Effector CD4-positive, alpha-beta T cell (primary cell): ENCODE measurements at regions not wholly inside any gene's neighbourhood (a gene's known extent, or its start where the extent isn't known, plus 50 kb on each side); places are given as distances from the start of the nearest gene placed in this dataset.
"Not testable (repeated sequence)": the region's sequence is repeated elsewhere in the genome, so short reads cannot be mapped to it uniquely, and the experiment has no call there.

Experiments
- DNase-seq: peaks from one replicate; pipeline ENCODE4 v3.0.0-alpha.2; 2020

DNA sequence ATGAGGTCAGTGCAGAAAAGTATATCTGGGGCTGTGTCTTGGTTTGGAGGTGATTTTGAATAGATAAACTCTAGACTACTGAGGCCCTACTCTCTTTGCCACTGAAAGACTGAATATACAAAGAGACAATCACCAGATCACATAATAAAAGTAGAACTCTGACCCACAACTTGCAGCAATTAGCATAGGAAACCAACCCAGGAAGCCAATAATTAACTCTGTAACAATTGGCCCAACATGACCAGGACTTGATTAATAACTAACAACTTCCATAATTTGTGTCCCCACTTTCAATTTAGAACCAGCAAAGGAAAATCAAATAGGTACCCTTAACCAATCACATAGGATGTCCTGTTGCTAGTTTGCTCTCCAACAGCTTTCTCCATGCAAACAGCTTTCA, 1104.9 kb upstream of the CELF4 start:
- DNase-seq, result no peak

DNA sequence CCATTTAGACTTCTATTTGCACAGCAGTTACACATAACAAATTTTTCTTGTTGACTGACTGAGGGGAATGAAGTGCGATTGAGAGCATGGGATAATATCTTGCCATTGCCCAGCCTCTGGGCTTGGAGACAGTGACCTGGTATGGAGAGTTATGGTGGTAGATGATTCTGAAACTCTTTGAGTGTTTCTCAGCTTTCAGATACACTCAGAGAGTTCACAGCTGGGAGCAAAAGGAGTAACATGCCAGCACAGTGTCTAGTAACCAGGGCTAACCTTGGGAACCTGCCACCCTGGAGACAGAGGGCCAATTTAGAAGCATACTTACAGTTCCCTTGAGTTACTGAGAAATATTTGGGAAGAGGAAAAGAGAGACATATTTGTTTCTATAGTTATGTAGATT, 1099.3 kb upstream of the CELF4 start:
- no peak for DNase-seq

DNA sequence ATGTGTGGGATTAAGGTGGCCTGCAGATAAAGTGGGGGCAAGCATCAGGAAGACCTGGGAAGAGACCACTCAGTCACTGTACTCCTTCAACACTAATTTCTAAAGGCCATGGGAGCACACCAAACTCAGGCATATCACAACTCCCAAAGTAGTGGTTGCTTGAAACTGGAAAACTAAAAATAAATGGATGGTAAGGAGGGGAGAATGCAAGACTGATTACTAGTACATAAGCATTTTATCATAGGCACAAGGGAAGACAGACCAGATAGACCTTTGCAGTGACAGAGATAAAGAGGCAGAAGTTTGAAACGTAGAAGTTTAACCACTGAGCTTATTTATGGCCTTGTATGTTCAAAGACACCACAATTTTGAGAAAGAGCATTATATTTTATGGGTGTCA, 1098.1 kb upstream of the CELF4 start:
- no peak for DNase-seq

DNA sequence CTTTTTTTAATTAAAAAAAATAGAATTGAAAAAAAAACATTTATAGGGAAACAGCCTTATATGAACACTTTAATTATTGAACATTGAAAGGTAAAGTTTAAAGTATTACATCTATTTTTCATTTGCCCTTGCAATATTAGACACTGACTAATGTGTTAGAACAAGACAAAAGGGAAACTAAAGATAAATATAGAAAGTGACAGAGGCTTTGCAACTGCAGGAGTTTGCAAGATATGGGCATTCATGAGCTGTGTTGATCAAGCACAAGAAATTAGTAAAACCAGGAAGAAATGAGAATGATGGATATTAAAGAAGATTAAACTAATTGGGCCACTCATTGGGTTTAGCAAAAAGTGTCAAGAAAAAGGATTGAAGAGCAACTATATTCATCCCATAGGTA, 1097.7 kb upstream of the CELF4 start:
- DNase-seq, result no peak

DNA sequence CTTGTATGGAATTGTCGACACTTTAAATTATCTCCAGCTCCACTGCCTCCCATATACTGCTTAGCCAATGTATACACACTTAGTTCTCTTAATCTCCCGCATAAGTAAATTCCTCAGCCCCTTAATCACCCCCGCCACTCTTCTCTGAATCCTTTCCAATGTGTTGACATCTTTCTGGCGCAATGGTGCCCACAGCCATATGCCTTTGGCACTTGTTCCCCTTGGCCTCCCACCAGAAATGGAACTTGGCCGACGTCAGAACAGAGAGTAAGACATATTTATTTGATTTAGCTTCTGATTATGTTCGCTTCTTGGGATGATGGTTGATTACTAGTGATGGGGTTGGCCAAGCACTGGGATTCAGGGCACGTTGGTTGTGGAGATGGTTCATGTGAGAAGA, 1089.3 kb upstream of the CELF4 start:
- no peak for DNase-seq

DNA sequence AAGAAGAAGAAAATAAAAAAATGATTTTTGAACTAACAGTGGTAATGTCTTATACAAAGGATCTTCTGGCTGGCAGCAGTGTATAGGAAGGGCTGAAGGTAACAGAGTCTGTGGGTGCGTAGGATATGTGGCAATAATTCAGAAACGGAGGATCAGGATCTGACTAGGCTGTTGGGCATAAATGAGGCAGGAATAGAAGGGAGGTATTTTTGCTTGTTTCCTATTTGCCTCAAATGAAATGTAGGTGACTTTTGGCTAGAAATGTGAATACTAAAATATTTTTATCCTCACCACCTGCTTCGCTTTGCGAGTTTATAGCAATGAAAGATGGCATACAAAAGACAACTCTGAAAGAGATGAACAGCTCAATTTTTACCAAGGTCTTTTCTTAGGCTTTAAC, 1086.1 kb upstream of the CELF4 start:
- no peak for DNase-seq

DNA sequence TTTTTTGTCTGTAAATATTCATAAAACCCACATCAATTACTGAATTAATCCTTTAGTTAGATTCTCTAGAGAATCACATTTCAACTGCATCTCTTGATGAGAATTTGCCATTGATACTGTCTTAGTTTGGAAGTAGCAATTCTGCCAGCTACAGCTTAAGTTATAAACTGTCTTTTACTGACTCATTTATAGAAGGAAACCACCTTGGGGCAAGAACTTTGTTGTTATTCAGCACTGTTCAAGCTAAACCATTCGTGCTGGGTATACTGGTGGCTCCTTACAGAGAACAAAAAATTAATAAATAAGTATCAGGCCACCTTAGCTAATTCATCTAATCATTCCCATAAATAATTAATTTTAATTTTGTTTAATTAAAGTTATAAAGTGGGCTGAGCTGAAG, 1082.6 kb upstream of the CELF4 start:
- no peak for DNase-seq

DNA sequence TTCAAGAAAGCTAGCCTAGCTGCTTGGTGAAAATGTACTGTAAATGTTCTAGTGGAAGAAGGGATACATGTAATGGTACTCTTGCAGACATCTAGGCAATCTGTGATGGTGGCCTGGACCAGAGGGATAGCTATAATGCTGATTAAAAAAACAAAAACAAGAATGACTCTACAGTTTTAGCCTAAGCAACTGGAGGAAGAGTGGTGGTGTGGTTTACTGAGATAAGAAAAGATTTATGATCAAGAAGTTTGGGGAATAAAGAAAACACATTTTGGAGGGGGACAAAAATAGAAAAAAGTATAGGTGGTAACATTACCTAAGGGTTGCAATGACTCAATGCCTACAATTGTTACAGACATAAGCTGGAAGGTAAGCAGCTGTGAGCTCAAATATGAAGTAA, 1080.7 kb upstream of the CELF4 start:
- no peak for DNase-seq

DNA sequence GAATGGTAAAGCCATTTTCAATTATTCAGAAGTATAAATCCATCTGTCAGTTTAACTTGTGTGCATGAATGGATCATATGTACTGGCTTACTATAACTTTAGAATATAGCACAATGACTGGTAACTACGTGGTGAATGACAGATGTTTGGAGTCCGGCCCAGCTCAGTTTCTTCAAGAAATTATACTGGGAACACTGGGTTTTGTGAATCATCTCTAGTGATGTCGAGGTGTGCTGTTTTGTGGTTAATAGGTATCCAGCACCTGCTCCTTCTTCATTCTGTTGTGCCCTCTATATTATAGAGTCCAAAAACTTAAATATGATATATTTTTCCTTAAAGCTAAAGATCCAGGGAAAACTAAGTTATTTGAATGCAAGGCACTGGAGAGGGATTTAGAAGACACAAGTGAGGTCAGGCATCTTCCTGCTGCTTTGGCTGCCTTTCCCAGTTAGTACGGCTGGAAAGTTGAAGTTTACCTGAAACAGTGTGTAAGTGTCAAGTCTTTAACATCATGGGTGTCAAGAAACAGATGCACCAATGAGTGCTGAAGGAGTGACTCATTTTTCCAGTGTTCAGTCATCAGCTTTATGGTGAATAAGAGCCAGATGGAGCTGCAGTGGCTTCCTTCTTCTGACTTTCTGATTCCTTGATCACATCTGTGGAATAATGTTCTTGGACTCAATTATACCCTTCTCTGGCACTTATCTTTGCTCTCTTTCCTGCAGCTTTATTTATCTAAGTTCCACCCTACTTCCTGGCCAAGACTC, 1079.5 kb upstream of the CELF4 start:
- DNase-seq, result no peak

DNA sequence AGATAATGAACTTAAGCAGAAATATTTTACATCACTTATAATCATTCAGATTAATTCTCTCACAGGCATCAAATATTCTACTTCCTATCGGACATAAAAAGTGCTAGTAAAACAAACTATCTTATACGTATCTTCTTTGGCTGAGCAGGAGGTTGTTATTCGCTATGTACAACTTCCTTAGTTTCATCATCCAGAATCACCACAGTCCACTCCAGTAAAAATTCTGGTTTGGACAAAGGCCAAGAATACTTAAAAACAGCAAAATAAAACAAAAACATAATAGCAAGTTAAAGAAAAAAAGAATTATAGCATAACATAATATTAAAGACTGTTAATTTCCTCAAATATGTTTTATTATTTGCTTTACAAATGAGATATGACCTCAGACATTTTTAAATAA, 1077.1 kb upstream of the CELF4 start:
- DNase-seq, result no peak

DNA sequence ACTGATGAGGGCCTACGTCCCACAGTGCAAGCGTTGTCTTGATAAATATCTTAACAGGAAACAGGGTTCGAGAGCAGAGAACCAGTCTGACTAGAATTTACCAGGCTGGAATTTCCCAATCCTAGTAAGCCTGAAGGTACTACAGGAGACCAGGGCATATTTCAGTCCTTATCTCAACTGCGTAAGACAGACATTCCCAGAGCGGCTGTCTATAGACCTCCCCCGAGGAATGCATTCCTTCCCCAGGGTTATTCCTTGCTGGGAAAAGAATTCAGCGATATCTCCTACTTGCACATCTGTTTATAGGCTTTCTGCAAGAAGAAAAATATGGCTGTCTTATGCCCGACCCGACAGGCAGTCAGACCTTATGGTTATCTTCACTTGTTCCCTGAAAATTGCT, 1074.1 kb upstream of the CELF4 start:
- DNase-seq, result not testable (repeated sequence)

DNA sequence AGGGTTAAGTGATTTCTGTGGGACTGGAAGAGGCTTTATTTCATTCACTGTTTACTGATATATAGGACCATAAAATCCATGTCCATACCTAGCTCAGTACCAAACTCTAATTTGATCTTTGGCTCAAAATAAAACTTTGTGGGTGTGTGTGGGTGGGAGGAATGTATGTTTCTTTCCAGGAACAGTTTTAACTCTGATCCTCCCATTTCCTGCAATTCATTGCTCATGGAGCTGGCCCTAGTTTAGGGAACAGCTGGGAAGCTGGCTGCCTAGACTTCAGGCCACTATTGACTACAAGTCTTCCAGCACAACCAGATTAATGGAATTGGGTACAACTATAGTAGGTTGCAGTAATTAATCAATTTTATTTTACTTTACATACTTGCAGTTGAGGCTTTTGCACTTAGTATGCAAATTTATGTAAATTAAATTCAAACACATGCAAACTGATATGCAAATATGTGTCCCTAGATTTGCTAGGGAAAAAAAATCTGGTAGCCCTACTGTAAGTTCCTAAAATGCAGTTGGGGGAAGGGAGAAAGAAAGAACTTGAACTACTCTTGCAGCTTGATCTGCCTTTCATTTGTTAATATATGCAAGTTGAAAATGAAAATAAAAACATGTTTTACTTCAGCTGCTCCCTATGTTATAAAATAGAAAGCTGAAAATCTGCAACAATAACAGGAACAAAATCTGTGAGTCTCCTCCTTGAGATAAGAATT, 1070.3 kb upstream of the CELF4 start:
- no peak for DNase-seq

DNA sequence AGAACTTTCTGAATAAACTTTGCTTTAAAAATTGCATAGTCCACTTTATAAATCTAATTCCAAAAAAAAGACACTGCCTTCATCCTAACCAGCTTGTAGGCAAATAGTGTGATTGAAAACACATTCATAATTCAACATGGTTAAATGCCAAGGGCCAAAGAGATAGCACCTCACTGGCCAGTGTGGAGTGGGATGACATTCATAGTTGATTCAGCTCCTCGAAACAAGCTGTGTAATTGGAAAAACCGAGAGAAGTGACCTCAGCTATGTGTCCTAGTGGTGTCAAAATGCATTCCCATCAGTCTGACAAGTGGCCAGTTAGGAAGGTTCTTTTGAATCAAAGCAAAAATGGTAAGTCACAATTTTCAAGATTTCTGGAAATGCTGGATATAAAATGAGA, 1068.5 kb upstream of the CELF4 start:
- no peak for DNase-seq

DNA sequence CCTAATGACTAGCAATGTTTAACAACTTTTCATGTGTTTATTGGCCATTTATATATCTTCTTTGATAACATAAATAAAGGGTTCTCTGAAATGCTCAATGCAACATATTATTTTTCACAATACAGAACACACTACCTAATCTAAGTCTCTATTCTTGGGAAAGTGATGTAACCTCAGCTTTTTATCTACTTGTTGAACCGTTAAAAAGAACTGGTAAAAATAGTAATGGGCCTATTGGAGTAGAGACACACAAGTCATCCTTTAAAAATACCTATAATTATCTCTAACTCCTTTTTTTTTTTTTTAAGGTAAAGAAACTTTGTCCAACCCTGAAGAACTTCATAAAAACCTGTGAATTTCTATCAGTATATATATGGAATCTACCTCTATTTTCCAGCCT, 1067.7 kb upstream of the CELF4 start:
- no peak for DNase-seq

DNA sequence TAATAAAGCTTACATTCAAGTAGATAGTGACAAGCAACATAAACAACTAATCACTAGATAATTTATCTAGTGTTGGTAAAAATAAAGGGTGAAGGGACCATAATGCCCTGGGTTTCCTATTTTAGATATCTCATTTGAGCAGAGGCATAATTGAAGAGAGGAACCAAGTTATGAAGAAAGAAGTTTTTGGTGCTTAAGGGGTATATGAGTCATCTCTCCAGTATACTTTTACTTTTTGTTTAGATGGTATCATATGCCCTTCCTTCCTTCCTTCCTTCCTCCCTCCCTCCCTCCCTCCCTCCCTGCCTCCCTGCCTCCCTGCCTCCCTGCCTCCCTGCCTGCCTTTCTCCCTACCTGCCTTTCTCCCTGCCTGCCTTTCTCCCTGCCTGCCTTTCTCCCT, 1053.5 kb upstream of the CELF4 start:
- DNase-seq, result no peak

DNA sequence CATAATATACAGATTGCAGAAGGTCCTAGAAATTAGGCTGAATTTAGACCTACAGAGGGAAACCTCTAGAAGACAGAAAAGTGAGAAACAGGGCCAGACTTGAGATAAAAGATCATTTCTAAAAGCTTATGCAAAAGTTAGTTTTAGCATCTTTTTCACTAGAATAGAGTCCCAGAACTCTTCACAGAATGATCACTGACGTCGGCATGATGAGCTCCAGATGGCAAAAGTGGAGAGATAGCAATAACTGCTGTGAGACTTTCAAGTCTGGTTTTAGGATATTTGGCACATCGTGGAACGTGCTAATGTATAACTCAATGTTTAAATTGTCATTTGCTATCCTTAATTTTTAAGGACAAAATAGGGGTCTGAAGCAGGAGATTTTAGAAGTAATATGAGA, 1050.7 kb upstream of the CELF4 start:
- DNase-seq, result no peak

DNA sequence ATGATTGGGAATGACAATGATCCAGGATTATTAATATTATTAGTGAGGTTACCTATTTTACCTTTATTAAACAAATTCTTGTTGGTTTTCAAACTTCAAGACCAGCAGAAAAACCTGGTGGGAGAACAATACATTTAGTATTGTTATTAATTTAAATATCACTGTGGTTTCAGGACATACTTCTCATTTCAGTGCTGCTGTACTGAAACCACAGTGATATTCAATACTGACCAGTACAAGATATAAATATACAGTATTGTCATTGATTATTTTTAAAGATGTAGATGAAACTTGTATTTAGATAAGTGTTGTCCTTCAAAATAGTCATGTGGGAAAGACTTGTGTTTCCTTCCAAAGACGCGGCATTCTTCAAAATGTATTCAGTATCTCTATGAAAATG, 1047.3 kb upstream of the CELF4 start:
- DNase-seq, result no peak

DNA sequence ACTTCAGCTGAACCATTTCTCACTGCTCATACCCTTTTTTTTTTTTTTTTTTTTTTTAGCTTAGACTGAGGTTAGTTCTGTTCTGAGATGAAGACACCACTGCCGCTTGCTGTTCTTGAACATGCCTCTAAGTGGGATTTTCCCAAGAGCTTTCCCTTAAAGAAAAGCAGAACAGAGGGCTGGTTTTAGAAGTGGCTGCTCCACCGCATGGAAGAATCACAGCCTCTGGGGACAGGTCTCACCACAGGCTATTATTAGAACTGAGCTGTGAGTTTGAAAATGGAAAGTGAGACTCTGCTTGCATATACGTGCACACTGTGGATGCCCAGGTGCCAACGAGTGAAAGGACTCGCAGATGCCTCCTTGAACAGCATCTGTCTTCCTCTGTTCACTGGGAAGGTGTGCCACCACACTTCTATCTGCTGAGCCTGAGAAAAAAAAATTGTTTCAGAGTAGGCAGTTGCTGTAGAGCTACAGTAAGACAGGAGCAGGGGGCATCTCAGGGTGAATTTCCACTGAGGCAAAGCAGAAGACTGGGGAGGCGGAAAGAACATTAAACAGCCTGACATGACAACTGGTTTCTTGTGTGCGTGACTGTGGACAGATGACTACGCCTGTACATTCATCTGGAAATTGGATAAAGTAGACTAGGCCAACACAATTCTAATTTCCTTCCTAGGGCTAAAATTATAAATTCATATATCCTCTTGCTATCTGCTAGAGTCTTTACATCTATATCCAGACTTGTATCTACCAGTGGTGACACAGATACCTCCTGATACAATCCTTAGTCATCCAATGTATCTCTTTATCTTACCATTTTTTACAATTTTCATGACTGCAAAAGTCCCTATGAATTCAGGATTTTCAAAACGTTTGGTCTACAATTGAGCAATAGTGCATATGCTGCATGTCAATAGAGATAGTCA, 1045.7 kb upstream of the CELF4 start:
- DNase-seq, result no peak

DNA sequence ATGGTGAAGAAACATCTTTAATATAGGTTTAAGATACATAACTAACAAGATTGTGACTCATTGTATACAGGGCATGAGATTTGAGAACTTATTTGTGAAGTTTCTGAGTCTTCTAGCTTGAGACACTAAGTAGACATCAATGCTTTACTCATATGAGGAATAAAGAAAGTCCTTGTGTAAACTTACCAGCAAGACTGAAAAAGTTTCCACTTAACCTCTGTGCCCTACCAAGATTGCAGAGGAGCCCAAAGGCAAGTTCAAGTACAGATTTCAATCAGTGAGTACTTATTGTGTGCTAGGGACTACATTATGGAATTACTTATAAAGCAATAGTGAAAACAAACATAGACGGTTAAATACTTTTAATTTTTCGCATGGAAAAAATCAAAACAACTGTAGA, 1041.2 kb upstream of the CELF4 start:
- no peak for DNase-seq

DNA sequence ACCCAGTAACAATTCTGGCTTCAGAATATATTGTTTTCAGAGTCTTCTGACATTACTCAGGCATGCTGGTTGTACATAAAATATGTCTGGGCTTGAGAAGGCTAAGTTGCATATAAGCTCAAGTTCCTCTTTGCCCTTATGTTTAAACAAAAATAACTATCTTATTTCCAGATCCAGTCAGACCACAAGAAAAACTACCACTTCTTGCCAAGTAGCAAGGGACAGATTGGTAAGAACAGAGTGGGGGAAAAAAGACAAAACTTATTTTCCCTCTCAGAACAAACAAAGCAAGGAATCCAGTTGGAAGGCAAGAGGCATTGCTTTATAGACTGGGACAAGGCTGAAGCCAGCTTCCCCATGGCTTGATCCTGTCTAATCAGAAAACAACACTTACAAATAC, 1036.7 kb upstream of the CELF4 start:
- DNase-seq, result no peak

DNA sequence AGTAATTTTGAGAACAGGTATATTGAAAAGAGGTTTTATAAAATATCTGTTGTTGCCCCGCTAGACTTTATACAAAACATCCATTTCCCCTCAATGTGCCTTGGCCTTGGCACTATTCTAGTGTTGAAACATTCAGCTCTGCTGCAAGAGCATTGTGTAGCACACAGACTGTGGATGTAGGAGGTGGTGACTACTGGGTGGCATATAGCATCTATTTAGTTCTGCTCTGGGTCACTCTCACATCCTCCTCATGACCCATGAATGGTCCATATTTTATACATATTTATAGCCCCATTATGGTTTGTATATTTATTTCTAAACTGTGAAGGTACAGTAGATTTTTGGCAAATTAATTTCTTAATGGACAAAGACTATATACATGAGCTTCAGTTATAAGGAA, 1022.0 kb upstream of the CELF4 start:
- DNase-seq, result no peak

DNA sequence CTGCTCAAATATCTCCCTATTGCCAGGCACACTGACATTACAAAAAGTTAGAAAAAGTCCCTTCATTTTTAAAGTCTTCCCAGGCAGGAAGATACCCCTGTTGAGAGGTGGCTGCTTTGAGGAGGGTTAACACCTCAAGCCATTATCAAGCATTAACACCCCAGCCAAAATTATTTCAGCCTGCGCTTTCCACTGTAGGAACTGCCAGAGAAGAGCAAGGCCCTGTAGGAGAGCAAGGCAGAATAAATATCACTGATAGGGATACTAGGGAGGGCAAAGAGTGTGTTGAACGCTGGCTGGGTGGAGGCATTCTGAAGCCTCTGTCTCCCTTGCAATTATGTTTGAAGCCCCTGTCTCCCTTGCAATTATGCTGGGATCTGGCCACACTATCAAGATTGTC, 1020.7 kb upstream of the CELF4 start:
- no peak for DNase-seq

DNA sequence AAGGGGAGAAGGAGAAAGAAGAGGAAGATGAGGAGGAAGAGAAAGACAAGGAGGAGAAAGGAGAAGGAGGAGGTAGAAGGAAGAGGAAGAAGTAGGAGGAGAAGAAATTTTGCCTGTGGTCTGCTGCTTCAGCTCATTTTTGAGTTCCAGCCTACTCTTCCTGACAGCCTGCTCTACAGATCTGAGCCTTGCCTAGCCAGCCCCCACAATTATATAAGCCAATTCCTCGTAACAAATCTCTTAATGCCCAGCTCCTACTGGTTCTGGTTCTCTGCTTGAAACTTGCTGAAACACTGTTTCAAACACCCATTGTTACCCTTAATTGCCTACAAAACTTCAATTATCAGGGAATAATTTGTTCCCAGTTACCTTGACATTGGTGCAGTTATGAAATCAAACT, 1014.2 kb upstream of the CELF4 start:
- DNase-seq, result no peak

DNA sequence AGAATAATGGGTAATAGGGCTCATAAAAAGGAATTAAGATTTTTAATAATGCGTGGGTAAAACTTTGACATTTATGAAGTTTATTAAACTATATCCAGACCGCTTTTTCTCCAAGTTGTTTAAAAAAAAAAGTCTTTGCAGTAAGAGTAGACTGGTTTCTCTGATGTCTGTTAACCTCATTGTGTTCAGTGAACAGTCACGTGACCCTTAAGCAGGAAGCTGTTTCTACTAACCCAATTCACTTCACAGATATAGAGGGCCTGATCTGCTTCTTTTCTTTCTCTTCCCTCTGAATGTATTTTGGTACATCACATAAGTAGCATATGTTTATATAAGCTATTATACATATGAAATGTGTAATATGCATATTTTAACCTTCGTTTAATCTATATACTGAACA, 1011.3 kb upstream of the CELF4 start:
- no peak for DNase-seq
